HepG2 (cell line): ENCODE measurements at regions not wholly inside any gene's neighbourhood (a gene's known extent, or its start where the extent isn't known, plus 50 kb on each side); places are given as distances from the start of the nearest gene placed in this dataset.

ENCODE experiments used
- ATAC-seq: fragments of 200-7000 bp; cut with Tn5 transposase; 3 replicates; pipeline ENCODE4 v1.9.1; 2020; ENCODE audit warnings: mild to moderate bottlenecking, moderate library complexity
- BruUV-seq: library from RNA; stranded (reverse); fragments of 400-500 nt; replicated peaks from 2 replicates; lab custom pipeline; 2021; lab: Mats Ljungman, UMichigan
- CTCF ChIA-PET: fragments of 300-600 bp; formaldehyde crosslinking; extraction: SDS; loops from one replicate; lab custom pipeline; 2021; ENCODE audit warnings: low total read pairs, inconsistent platforms, low intra/inter-chr PET ratio; lab: Yijun Ruan, JAX
- POLR2A ChIA-PET: fragments of 350-600 bp; sonication (Branson Sonifier 250); formaldehyde crosslinking; loops from one replicate; lab custom pipeline; 2020; ENCODE audit warnings: antibody characterized with exemption, inconsistent platforms; lab: Yijun Ruan, JAX
- DNase-seq: peaks from one replicate; pipeline ENCODE4 v3.0.0-alpha.2; 2015; ENCODE audit warnings: low spot score
- FAIRE-seq: peaks from 3 replicates; lab custom pipeline; 2011; peaks lifted over from hg19 to GRCh38; lab: Jason Lieb, UNC
- H2AFZ ChIP-seq: one replicate; pipeline ENCODE4 v1.6.1; 2011; ENCODE audit warnings: low read length, inconsistent platforms
- H3K27ac ChIP-seq: fragments of 300-600 bp; 3 replicates; pipeline ENCODE4 v1.8.0; 2011; ENCODE audit warnings: mixed run types, mild to moderate bottlenecking, mixed read lengths, low read length, inconsistent platforms; ENCODE audit not compliant: insufficient read depth; ENCODE audit errors: extremely low read length
- H3K27me3 ChIP-seq, 2 experiments: fragments of 200-600 bp in 1 of 2; 2 replicates in 1 of 2; 3 replicates in 1 of 2; pipeline versions ENCODE4 v1.6.0 to v1.8.0; 2011; ENCODE audit warnings: low read length in 2 of 2, mild to moderate bottlenecking in 2 of 2, moderate library complexity in 2 of 2, inconsistent platforms in 1 of 2; ENCODE audit not compliant: insufficient read depth in 2 of 2, control insufficient read depth in 1 of 2
- H3K36me3 ChIP-seq, 2 experiments: fragments of 200-600 bp in 1 of 2; replicated peaks in 1 of 2; 2 replicates in 1 of 2; 3 replicates in 1 of 2; pipeline versions ENCODE4 v1.5.1 to v1.8.0; 2011; ENCODE audit warnings: low read length in 2 of 2, inconsistent platforms in 1 of 2; ENCODE audit not compliant: insufficient read depth in 2 of 2, control insufficient read depth in 1 of 2
- H3K4me1 ChIP-seq: 2 replicates; pipeline ENCODE4 v1.5.1; 2012; ENCODE audit warnings: low read length, inconsistent platforms; ENCODE audit not compliant: insufficient read depth
- H3K4me2 ChIP-seq: 2 replicates; pipeline ENCODE4 v1.6.0; 2011; ENCODE audit warnings: low read depth, low read length, inconsistent platforms
- H3K4me3 ChIP-seq, 3 experiments: fragments of 200-600 bp in 1 of 3; sonication (generic), shearing (Covaris generic) in 1 of 3; replicated peaks in 1 of 3; 2 replicates each; pipeline ENCODE4 v1.5.1; 2011 to 2016; ENCODE audit warnings: low read length in 3 of 3, inconsistent platforms in 2 of 3, low read depth in 2 of 3, mild to moderate bottlenecking in 2 of 3, control low read depth in 1 of 3, mixed read lengths in 1 of 3; ENCODE audit not compliant: insufficient read depth in 1 of 3
- H3K79me2 ChIP-seq: one replicate; pipeline ENCODE4 v1.6.1; 2011; ENCODE audit warnings: low read length, inconsistent platforms; ENCODE audit not compliant: insufficient read depth
- H3K9ac ChIP-seq: 2 replicates; pipeline ENCODE4 v1.6.0; 2011; ENCODE audit warnings: mild to moderate bottlenecking, low read depth, low read length, inconsistent platforms; ENCODE audit not compliant: insufficient read depth
- H3K9me3 ChIP-seq: 2 replicates; pipeline ENCODE4 v1.5.1; 2012; ENCODE audit warnings: mild to moderate bottlenecking, low read length
- H4K20me1 ChIP-seq: 2 replicates; pipeline ENCODE4 v1.6.0; 2011; ENCODE audit warnings: inconsistent platforms, mild to moderate bottlenecking, low read length, moderate library complexity; ENCODE audit not compliant: insufficient read depth
- ATF7 ChIP-seq, 2 experiments: fragments of 450-650 bp in 1 of 2; sonication (generic) in 1 of 2; formaldehyde crosslinking in 1 of 2; IDR thresholded peaks; 2 replicates each; pipeline versions ENCODE4 v1.4.0 to v1.6.1; 2016 to 2020; ENCODE audit warnings: antibody characterized with exemption in 1 of 2, mild to moderate bottlenecking in 1 of 2, missing genetic modification reagents in 1 of 2
- CBX2 ChIP-seq, 2 experiments: fragments of 200-600 bp in 1 of 2; sonication (generic); formaldehyde crosslinking in 1 of 2; IDR thresholded peaks; 2 replicates each; pipeline versions ENCODE4 v1.7.0 to v1.8.1; 2018 to 2022; ENCODE audit warnings: low read depth in 2 of 2, low read length in 1 of 2, mild to moderate bottlenecking in 1 of 2, missing genetic modification reagents in 1 of 2
- CREB1 ChIP-seq, 2 experiments: fragments of 450-650 bp in 1 of 2; IDR thresholded peaks; 2 replicates each; pipeline ENCODE4 v1.6.1; 2016 to 2017; ENCODE audit warnings: control low read depth in 1 of 2, mild to moderate bottlenecking in 1 of 2, missing compliant biosample characterization in 1 of 2, missing genetic modification characterization in 1 of 2
- HMGA1 ChIP-seq: sonication (generic); formaldehyde crosslinking; conservative IDR thresholded peaks from 2 replicates; pipeline ENCODE4 v1.4.0; 2020; ENCODE audit warnings: missing genetic modification reagents
- MTA1 ChIP-seq: sonication (generic); formaldehyde crosslinking; IDR thresholded peaks from 2 replicates; pipeline ENCODE4 v1.4.0; 2020; ENCODE audit warnings: missing genetic modification reagents, mild to moderate bottlenecking, borderline replicate concordance
- NCOA5 ChIP-seq: sonication (generic); formaldehyde crosslinking; IDR thresholded peaks from 2 replicates; pipeline ENCODE4 v1.4.0; 2020; ENCODE audit warnings: missing genetic modification reagents
- NCOR1 ChIP-seq: fragments of 200-600 bp; sonication (generic); IDR thresholded peaks from 2 replicates; pipeline ENCODE4 v1.7.0; 2017; ENCODE audit warnings: antibody characterized with exemption, low read length, borderline replicate concordance
- PLRG1 ChIP-seq: fragments of 450-650 bp; conservative IDR thresholded peaks from 2 replicates; pipeline ENCODE4 v1.6.1; 2016
- PRPF4 ChIP-seq: fragments of 200-400 bp; formaldehyde crosslinking; IDR thresholded peaks from 2 replicates; pipeline ENCODE4 v1.6.1; 2016; ENCODE audit warnings: low read length, low read depth; ENCODE audit not compliant: poor library complexity, severe bottlenecking
- SOX5 ChIP-seq: IDR thresholded peaks from 2 replicates; pipeline ENCODE4 v1.6.1; 2016; ENCODE audit warnings: borderline replicate concordance
- ZNF10 ChIP-seq: sonication (generic); formaldehyde crosslinking; IDR thresholded peaks from 2 replicates; pipeline ENCODE4 v1.4.0; 2020; ENCODE audit warnings: mild to moderate bottlenecking, low read depth, missing genetic modification reagents, borderline replicate concordance
- ZNF264 ChIP-seq: sonication (generic); formaldehyde crosslinking; IDR thresholded peaks from 2 replicates; pipeline ENCODE4 v1.4.0; 2020; ENCODE audit warnings: missing genetic modification reagents
- ZNF274 ChIP-seq: sonication (generic); formaldehyde crosslinking; IDR thresholded peaks from 2 replicates; pipeline ENCODE4 v1.5.1; 2020; ENCODE audit warnings: mild to moderate bottlenecking, missing genetic modification reagents
- ZNF430 ChIP-seq: sonication (generic); formaldehyde crosslinking; IDR thresholded peaks from 2 replicates; pipeline ENCODE4 v1.9.0; 2021; ENCODE audit warnings: mild to moderate bottlenecking, missing genetic modification reagents
- ZNF615 ChIP-seq: sonication (generic); formaldehyde crosslinking; IDR thresholded peaks from 2 replicates; pipeline ENCODE4 v1.5.0; 2020; ENCODE audit warnings: mild to moderate bottlenecking, missing genetic modification reagents, borderline replicate concordance
- ZNF678 ChIP-seq: sonication (generic); formaldehyde crosslinking; IDR thresholded peaks from 2 replicates; pipeline ENCODE4 v1.4.0; 2020; ENCODE audit warnings: mild to moderate bottlenecking, missing genetic modification reagents
- ZNF790 ChIP-seq: sonication (generic); formaldehyde crosslinking; IDR thresholded peaks from 2 replicates; pipeline ENCODE4 v1.8.0; 2022; ENCODE audit warnings: missing genetic modification reagents, mild to moderate bottlenecking, borderline replicate concordance
- WGBS: methylation state at CpG from one replicate; pipeline ENCODE4 v1.1.6; 2017; ENCODE audit warnings: low lambda C conversion rate; 5-methylcytosine and 5-hydroxymethylcytosine counted together
- in situ Hi-C: cut with HindIII; loops from 2 replicates; pipeline ENCODE4 v1.10.0; 2017; ENCODE audit warnings: low pct_unique_long_range_greater_than_20kb; ENCODE audit not compliant: extremely low pct_ligation_motif_present
- intact Hi-C: fragments of 100-400 bp; cut with micrococcal nuclease; formaldehyde crosslinking; loops from one replicate; pipeline ENCODE4 v1.10.0; 2022; ENCODE audit not compliant: unreplicated experiment
- TF ChIP-seq, protein P1 (sequence below): sonication (generic); formaldehyde crosslinking; IDR thresholded peaks from 2 replicates; pipeline ENCODE4 v1.5.1; 2020; ENCODE audit warnings: missing genetic modification reagents, mild to moderate bottlenecking, borderline replicate concordance
- TF ChIP-seq, protein P2 (sequence below): sonication (generic); formaldehyde crosslinking; IDR thresholded peaks from 2 replicates; pipeline ENCODE4 v1.8.0; 2022; ENCODE audit warnings: missing genetic modification reagents, low read depth, mild to moderate bottlenecking, borderline replicate concordance

DNA sequence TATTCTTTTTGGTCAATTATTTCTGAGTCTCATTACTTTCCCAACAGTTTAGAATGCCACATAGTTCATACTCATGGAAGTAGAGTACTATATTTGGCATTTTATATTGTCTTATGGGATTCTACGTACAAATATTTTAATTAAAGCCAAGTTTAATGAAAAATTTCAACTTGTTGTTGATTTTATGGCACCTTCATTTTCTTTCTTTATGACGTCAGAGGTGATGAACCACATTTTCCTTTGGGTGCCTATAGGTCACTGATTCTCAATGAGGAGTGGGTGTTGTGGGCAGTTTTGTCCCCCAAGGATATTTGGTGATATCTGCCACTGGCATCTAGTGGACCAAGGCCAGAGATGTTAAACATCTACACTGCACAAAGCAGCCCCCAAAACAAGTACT lies 1071.3 kb downstream of the NXPH1 start:
- H3K27me3 ChIP-seq: no peaks in the 10 kb centered on the region
- BruUV-seq: no TSS peak
- no peak for ATAC-seq

DNA sequence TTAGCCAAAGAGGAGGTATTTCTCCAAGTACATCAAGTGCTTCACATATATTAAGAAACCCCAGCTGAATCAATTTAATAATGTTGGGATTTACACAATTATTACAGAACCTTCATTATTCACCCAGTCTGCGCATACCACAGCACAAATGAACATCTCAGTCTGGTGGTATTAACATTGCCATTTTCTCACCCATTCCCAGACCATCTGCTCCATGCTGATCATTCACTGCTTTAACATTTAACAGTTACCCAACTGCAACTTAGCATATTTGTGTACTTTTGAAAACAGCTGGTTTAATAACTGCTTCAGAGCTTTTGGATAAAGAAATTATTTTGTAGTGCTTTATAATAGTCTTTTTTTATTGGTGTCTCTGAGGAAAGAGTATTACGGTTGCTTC lies 1072.1 kb downstream of the NXPH1 start:
- CTCF ChIA-PET: no interaction called here
- TF ChIP-seq ZNF264 (CRISPR knock-in tag): no peak
- TF ChIP-seq CBX2 (IDR thresholded peaks at IDR 0.05; ENCODE audit: low read depth, low read length): no peak
- TF ChIP-seq CBX2 (CRISPR knock-in tag; IDR thresholded peaks at IDR 0.05; ENCODE audit: low read depth): no peak
- no peak for TF ChIP-seq ZNF678 (CRISPR knock-in tag)
- TF ChIP-seq, protein P1, sequence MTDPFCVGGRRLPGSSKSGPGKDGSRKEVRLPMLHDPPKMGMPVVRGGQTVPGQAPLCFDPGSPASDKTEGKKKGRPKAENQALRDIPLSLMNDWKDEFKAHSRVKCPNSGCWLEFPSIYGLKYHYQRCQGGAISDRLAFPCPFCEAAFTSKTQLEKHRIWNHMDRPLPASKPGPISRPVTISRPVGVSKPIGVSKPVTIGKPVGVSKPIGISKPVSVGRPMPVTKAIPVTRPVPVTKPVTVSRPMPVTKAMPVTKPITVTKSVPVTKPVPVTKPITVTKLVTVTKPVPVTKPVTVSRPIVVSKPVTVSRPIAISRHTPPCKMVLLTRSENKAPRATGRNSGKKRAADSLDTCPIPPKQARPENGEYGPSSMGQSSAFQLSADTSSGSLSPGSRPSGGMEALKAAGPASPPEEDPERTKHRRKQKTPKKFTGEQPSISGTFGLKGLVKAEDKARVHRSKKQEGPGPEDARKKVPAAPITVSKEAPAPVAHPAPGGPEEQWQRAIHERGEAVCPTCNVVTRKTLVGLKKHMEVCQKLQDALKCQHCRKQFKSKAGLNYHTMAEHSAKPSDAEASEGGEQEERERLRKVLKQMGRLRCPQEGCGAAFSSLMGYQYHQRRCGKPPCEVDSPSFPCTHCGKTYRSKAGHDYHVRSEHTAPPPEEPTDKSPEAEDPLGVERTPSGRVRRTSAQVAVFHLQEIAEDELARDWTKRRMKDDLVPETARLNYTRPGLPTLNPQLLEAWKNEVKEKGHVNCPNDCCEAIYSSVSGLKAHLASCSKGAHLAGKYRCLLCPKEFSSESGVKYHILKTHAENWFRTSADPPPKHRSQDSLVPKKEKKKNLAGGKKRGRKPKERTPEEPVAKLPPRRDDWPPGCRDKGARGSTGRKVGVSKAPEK (CRISPR knock-in tag): no peak
- no peak for TF ChIP-seq ZNF430 (CRISPR knock-in tag)
- TF ChIP-seq NCOR1: no peak
- no peak for TF ChIP-seq MTA1 (CRISPR knock-in tag)
- TF ChIP-seq NCOA5 (CRISPR knock-in tag): no peak
- TF ChIP-seq PLRG1: no peak
- no peak for TF ChIP-seq ZNF615 (CRISPR knock-in tag)
- TF ChIP-seq, protein P2, sequence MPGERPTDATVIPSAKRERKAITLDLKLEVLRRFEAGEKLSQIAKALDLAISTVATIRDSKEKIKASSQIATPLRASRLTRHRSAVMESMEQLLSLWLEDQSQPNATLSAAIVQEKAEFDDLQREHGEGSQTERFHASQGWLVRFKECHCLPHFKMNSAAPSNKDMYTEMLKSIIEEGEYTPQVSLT (CRISPR knock-in tag): no peak
- TF ChIP-seq ZNF10 (CRISPR knock-in tag): no peak
- no peak for TF ChIP-seq ZNF790
- no peak for TF ChIP-seq SOX5 (CRISPR knock-in tag)
- TF ChIP-seq ZNF274: no peak
- TF ChIP-seq HMGA1 (CRISPR knock-in tag): no peak
- DNase-seq: no peak
- WGBS: 27% methylated on average over 2 of the region's 2 CpGs
- H3K27ac ChIP-seq: no peak overlapping the region
- H3K4me2 ChIP-seq: no peak overlapping the region
- BruUV-seq: no TSS peak
- no peaks in the 10 kb centered on the region for H3K4me1 ChIP-seq
- peaks cover 60% of the 10 kb centered on the region for H3K9me3 ChIP-seq
- no peak overlapping the region for H3K9ac ChIP-seq
- H4K20me1 ChIP-seq: no peaks in the 10 kb centered on the region
- intact Hi-C loops: no loop called here
- no peaks in the 10 kb centered on the region for H3K36me3 ChIP-seq
- no peak for FAIRE-seq
- in situ Hi-C loops: no loop called here
- H2AFZ ChIP-seq: no peak overlapping the region
- ATAC-seq: no peak
- POLR2A ChIA-PET: no interaction called here
- no peak overlapping the region for H3K4me3 ChIP-seq
- no peaks in the 10 kb centered on the region for H3K27me3 ChIP-seq
- H3K79me2 ChIP-seq: no peaks in the 10 kb centered on the region

More for the DNA sequence above, 1071.3 kb downstream of the NXPH1 start:
- Histone ChIP-seq H3K4me2 (no peak overlapping the region), H2AFZ (no peak overlapping the region)
- TF ChIP-seq ATF7 (IDR thresholded peaks at IDR 0.05) (peak; percentile 86), ATF7 (CRISPR knock-in tag; IDR thresholded peaks at IDR 0.05) (no peak), PRPF4 (no peak), CREB1 (IDR thresholded peaks at IDR 0.05) (peak; percentile 93), CREB1 (CRISPR knock-in tag; IDR thresholded peaks at IDR 0.05) (no peak)
- TF ChIP-seq, all 625 proteins: peak for 2
- Histone ChIP-seq H3K79me2 (no peaks in the 10 kb centered on the region), H3K9ac (no peak overlapping the region), H4K20me1 (no peaks in the 10 kb centered on the region), H3K4me3 (no peak overlapping the region), H3K36me3 (no peaks in the 10 kb centered on the region), H3K9me3 (peaks cover 59% of the 10 kb centered on the region), H3K27ac (no peak overlapping the region), H3K4me1 (no peaks in the 10 kb centered on the region)
- CTCF ChIA-PET: no interaction called here
- 1% methylated on average over 2 of the region's 2 CpGs for WGBS
- DNase-seq (no peak), FAIRE-seq (no peak)
- in situ Hi-C loops (no loop called here), intact Hi-C loops (no loop called here)
- POLR2A ChIA-PET: no interaction called here
